NOMO-1 treated with DMSO at 0.1 percent for 48 hours (cell line): ENCODE measurements at regions not wholly inside any gene's neighbourhood (a gene's known extent, or its start where the extent isn't known, plus 50 kb on each side); places are given as distances from the start of the nearest gene placed in this dataset.
"Not testable (repeated sequence)": the region's sequence is repeated elsewhere in the genome, so short reads cannot be mapped to it uniquely, and the experiment has no call there.

Experiments used
- DNase-seq: peaks from one replicate; lab custom pipeline; 2025; ENCODE audit not compliant: unreplicated experiment; lab: John Stamatoyannopoulos, UW

DNA sequence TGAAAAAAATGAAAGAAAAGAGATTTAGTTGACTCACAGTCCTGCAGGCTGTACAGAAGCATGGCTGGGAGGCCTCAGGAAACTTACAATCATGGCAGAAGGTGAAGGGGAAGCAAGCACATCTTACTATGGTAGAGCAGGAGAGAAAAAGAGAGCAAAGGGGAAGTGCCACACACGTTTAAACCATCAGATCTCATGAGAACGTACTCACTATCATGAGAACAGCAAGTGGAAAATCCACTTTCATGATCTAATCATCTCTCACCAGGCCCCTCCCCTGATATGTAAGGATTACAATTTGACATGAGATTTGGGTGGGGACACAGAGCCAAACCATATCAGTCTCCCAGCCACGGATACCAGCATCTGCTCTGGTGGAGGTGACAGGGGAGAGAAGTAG is 50.8 kb upstream of the CPOX start:
- no peak for DNase-seq

GRCh38 chr3:98645039-98645438 is 51.6 kb upstream of the CPOX start:
- DNase-seq, result no peak

GRCh38 chr3:98646680-98647079 is 53.3 kb upstream of the CPOX start:
- DNase-seq, result no peak

GRCh38 chr3:98647197-98647596 is 53.8 kb upstream of the CPOX start:
- no peak for DNase-seq

GRCh38 chr3:98650971-98651779 is 57.8 kb upstream of the CPOX start:
- peak; percentile 56 for DNase-seq

- DNase-seq, result no peak
These were observed 58.3 kb upstream of the CPOX start for GRCh38 chr3:98651780-98652077.

DNA sequence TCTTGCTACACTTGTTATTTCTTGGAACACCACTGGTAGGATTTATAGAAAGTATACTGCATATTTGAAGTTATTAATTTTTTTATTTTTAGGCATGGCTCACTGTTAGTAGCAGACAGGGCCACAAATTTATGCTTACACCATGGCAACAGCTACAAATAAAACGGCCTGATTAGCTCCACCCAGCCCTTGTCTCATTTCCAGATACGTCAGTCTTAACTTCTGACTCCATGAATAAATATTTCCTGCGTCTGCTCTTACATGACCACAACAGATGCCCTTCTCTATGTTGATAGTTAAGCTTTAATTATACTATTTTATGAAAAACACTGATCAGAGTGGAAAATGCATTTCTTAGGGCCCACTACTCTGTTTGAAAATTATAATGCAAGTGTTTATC is 62.3 kb upstream of the CPOX start:
- no peak for DNase-seq

DNA sequence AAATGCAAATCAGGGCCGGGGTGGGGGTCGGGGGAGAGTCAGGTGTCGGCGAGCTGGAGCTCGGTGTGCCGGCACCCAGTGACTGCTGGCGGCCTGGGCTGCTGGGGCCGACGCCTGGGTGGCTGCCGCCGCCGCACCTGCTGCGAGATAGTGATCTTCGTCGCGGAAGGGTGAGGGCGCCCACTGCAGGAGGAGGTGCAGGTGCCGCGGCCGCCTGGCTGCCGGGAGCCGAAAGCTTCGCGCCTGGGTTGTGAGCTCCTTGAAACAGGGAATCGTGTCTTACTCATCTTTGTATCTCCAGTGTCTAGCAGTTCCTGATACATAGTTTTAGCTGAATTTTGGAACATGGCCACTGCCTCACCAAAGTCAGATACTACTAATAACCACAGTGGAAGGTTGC is 64.0 kb upstream of the CPOX start:
- DNase-seq, result no peak

DNA sequence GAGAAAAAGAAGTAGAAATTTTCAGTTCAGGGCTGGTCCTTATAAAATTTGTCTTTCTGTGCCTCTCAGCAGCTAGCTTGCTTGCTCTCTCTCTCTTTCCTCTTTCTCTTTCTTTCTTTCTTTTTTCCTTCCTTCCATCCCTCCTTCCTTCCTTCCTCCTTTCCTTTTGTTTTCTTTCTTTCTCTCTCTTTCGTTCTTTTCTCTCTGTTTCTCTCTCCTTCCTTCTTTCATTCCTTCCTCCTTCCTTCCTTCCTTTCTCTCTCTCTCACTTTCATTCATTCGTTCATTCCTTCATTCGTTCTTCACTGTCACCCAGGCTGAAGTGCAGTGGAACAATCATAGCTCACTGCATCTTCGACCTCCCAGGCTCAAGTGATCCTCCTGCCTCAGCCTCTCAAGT is 69.3 kb upstream of the CPOX start:
- no peak for DNase-seq

DNA sequence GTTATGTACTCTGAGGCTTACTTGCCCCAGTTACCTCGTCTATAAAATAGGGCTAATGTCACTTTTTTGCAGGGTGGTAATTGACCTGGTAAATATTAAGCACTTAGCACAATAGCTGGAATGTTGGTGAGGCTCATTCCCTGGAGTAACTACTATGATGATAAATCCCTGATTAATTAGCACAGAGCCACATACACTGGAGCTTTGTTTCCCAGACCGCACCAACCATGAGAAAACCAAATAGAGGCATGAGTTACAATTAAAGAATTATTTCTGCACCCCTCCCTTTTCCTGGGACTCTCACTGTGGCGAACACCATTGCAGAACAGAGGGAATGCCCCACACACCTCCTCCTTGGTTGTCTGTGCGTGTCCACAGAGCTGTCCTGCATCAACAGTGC is 76.6 kb upstream of the CPOX start:
- no peak for DNase-seq

DNA sequence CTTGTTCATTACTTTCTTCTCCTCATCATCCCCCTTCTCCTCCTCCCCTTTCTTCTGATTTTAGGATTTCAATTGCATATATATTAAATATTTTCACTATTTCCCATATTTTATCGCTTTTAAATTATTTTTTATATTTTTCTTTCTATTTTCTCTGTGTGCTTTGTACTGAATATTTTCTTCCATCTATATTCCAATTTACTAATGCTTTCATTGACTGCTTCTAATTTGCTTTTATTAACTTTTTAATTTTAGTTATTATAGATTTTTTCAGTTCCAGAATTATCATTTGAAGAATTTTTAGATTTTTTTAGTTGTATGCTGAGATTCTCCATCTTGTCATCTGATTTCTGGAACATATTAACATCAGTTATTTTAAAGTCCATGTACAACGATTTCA is 83.2 kb upstream of the ST3GAL6 start:
- DNase-seq, result no peak

- DNase-seq, result no peak
These were observed 82.4 kb upstream of the ST3GAL6 start for GRCh38 chr3:98680723-98681122.

DNA sequence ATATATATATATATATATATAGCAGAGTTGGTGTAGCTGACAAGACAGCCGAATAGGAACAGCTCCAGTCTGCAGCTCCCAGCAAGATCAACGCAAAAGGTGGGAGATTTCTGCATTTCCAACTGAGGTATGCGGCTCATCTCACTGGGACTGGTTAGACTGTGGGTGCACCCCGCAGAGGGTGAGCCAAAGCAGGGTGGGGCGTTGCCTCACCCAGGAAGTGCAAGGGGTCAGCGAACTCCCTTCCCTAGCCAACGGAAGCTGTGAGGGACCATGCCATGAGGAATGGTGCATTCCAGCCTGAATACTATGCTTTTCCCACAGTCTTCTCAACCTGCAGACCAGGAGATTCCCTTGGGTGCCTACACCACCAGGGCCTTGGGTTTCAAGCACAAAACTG is 81.7 kb upstream of the ST3GAL6 start:
- no peak for DNase-seq

DNA sequence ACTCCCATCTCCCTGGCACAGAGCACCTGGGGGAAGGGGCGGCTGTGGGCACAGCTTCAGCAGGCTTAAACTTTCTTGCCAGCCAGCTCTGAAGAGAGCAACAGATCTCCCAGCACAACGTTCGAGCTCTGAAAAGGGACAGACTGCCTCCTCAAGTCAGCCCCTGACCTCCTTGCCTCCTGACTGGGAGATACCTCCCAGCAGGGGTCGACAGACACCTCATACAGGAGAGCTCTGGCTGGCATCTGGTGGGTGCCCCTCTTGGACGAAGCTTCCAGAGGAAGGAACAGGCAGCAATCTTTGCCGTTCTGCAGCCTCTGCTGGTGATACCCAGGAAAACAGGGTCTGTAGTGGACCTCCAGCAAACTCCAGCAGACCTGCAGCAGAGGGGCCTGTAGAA is 80.7 kb upstream of the ST3GAL6 start:
- DNase-seq, result not testable (repeated sequence)

- no peak for DNase-seq
These were observed 74.8 kb upstream of the ST3GAL6 start for GRCh38 chr3:98688363-98688762.

DNA sequence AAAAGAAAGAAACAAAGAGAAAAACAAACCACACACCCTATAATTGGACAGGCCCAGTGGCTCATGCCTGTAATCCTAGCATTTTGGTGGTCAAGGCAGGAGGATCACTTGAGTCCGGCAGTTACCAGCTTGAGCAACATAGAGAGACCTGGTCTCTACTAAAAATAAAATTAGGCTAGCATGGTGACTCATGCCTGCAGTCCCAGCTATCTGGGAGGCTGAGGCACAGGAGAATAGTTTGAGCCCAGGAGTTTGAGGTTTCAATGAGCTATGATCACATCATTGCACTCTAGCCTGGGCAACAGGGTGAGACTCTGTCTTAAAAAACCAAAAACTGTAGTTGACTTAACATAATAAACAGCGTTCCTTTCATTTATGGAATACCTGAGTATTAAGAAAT is 72.3 kb upstream of the ST3GAL6 start:
- no peak for DNase-seq

DNA sequence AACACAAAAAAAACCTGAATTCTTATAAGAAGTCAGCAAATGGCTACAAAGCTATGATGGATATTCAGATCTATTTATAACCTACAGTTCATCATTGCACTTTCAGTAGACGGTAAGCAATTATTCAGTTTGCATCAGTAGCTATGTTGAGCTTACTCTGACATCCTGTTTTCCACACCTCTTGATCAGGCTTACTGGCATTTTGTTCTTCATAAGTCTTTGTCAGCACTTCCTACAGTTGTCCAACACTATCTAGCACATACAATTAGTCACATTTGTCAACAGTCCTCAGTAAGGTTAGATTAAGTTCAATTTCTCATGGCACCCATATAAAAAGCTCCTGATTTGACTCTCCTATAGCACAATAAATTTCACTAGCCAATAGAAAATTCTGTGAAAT is 71.2 kb upstream of the ST3GAL6 start:
- DNase-seq, result no peak

- DNase-seq, result peak; percentile 36
These were observed 70.2 kb upstream of the ST3GAL6 start for GRCh38 chr3:98692787-98693473.

DNA sequence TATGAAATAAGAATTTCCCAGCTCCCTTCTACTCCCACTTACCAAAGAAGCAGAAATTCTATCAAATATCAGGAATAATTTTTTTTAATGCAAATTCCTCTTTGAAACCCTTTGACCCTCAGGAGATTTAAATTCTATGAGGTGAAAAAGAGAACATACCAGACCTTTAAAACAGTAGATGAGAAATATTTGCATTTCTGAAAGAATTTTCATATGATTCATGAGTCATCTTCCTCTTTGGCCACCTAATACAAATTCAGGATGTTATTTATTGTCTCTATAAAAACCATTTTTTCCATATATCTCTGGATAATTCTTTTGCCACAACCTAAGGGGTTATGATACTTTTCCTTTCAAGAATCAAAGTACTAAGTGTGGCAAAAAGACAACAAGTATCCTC is 67.3 kb upstream of the ST3GAL6 start:
- no peak for DNase-seq

DNA sequence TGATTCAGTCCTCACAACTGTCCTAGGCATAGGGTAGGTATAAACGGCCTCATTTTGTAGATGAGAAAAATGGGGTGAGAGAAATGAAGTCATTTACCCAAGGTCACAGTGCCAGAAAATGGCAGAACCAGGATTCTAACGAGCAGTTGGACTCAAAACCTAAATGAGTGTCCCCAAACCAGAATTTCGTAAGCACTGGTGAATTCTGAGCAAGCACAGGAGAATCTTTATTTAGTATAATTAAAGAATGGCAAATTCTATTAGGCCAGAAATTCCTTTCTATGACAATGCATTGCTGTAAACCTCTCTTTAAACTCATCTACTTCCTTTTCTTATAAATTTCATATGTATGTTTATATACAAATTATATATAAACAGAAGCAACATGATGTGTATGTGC is 66.8 kb upstream of the ST3GAL6 start:
- DNase-seq, result not testable (repeated sequence)

- no peak for DNase-seq
These were observed 65.9 kb upstream of the ST3GAL6 start for GRCh38 chr3:98697225-98697624.

DNA sequence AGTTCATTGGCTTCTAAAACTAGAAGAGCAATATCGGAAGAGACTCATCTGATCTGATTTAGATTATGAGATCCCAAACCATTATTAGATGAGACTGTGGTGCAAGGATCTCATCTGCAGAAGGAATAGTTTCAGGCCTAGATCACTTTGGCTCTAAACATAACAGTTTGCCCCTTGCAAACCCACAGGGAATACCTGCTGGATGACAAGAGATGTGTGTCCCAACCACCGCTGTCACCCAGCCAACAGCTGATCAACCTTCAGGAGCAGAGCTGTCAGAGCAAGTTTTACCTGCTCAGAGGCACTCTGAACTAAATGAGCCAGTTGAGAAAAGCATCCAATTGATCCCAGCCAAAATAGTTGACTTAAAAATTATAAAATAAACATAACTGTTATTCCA is 64.0 kb upstream of the ST3GAL6 start:
- DNase-seq, result no peak
